SU-DHL-6 (cell line): ENCODE measurements at regions not wholly inside any gene's neighbourhood (a gene's known extent, or its start where the extent isn't known, plus 50 kb on each side); places are given as distances from the start of the nearest gene placed in this dataset.

Experiments
- H2AFZ ChIP-seq: fragments of 200-600 bp; sonication (generic); 2 replicates; pipeline ENCODE4 v1.6.1; 2014; ENCODE audit warnings: low read depth, mild to moderate bottlenecking, moderate library complexity, mixed read lengths, antibody characterized with exemption, low read length; ENCODE audit not compliant: severe bottlenecking
- H3F3A ChIP-seq: fragments of 200-600 bp; shearing (Covaris generic); 2 replicates; pipeline ENCODE4 v1.6.0; 2016; ENCODE audit warnings: antibody characterized with exemption, mild to moderate bottlenecking; ENCODE audit not compliant: insufficient read depth
- H3K27ac ChIP-seq: fragments of 200-600 bp; sonication (generic); 2 replicates; pipeline ENCODE4 v1.5.1; 2016; ENCODE audit warnings: low read depth, mild to moderate bottlenecking, low read length, moderate library complexity, mixed read lengths
- H3K27me3 ChIP-seq: fragments of 200-600 bp; sonication (generic), shearing (Covaris generic); 2 replicates; pipeline ENCODE4 v1.6.0; 2014; ENCODE audit warnings: mild to moderate bottlenecking, low read length
- H3K36me3 ChIP-seq: fragments of 200-600 bp; sonication (generic); 2 replicates; pipeline ENCODE4 v1.6.1; 2014; ENCODE audit warnings: mild to moderate bottlenecking, low read length, mixed read lengths
- H3K4me2 ChIP-seq: fragments of 300-600, 200-600 bp; shearing (Covaris generic), sonication (generic); 2 replicates; pipeline ENCODE4 v1.6.0; 2014; ENCODE audit warnings: low read length, low read depth, mild to moderate bottlenecking; ENCODE audit not compliant: poor library complexity, severe bottlenecking
- H3K4me3 ChIP-seq: fragments of 200-600 bp; sonication (generic); 2 replicates; pipeline ENCODE4 v1.5.1; 2014; ENCODE audit warnings: antibody characterized with exemption, low read length, mild to moderate bottlenecking, mixed read lengths; ENCODE audit not compliant: insufficient read depth, poor library complexity, severe bottlenecking
- H3K79me2 ChIP-seq: fragments of 200-600 bp; sonication (generic); 2 replicates; pipeline ENCODE4 v1.6.1; 2014; ENCODE audit warnings: mild to moderate bottlenecking, low read length, moderate library complexity; ENCODE audit not compliant: insufficient read depth
- H3K9ac ChIP-seq: fragments of 200-600 bp; sonication (generic); 2 replicates; pipeline ENCODE4 v1.7.0; 2014; ENCODE audit warnings: mild to moderate bottlenecking, low read length
- H3K9me2 ChIP-seq: fragments of 200-600 bp; sonication (generic); replicated peaks from 2 replicates; pipeline ENCODE4 v1.6.1; 2014; ENCODE audit warnings: low read length; ENCODE audit not compliant: insufficient read depth
- H3K9me3 ChIP-seq: fragments of 200-600 bp; sonication (generic); 2 replicates; pipeline ENCODE4 v1.6.1; 2014; ENCODE audit warnings: low read length, mixed read lengths; ENCODE audit not compliant: insufficient read depth
- H4K20me1 ChIP-seq: fragments of 200-600 bp; sonication (generic); 2 replicates; pipeline ENCODE4 v1.6.1; 2014; ENCODE audit warnings: low read depth, mild to moderate bottlenecking, antibody characterized with exemption, low read length, moderate library complexity, mixed read lengths
- EZH2phosphoT487 ChIP-seq: fragments of 200-600 bp; sonication (generic), shearing (Covaris generic); conservative IDR thresholded peaks from 2 replicates; pipeline ENCODE4 v1.6.1; 2018; ENCODE audit warnings: mild to moderate bottlenecking, antibody characterized with exemption, low read length, moderate library complexity, mixed read lengths
- TF ChIP-seq, protein P1 (sequence below): fragments of 200-600 bp; sonication (generic); IDR thresholded peaks from one replicate; pipeline ENCODE4 v1.5.1; 2017; ENCODE audit warnings: antibody characterized with exemption, mild to moderate bottlenecking, low read length, moderate library complexity; ENCODE audit not compliant: insufficient read depth, poor library complexity, severe bottlenecking

DNA sequence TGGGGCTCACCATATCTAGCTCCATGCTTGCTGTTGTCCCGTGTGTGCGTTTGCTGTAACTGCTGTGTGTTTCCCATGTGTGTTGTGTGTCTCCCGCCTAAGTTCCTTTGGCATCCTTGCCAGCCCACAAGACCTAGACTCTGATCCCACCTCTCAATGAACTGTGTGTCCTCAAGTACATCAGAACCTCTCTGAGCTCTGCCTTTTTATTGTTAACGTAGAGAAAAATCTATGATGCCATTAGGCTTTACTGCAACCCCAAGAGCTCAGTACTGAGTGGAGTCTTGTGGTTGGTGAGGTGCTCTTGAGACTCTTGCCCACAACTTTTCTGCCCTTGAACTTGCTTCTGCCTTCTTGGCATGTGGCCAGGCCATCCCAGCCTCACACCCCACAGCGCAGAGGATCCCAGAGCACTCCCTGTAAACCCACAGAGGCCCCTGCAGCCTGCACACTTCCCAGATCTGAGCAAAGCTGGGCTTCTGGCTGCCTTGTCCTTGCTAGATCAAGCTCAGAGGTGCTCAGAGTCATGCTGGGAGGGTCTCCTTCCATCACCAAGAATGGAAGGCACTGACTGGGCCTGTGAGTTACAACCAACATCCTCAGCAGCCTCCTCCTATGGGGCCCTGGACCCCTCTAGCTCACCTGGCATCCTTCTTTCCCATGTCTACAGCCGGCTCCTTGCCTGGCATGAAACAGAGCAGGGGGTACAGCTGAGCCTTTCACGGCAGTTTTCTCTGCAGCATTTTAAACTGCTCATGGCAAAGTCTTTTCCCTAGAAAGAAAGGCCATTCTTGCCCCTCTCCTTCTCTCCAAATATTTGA is 643.4 kb downstream of the ACTR3B start:
- H3K27ac ChIP-seq = no peak overlapping the region
- H3K36me3 ChIP-seq = no peaks in the 10 kb centered on the region
- H2AFZ ChIP-seq = no peak overlapping the region
- no peaks in the 10 kb centered on the region for H3F3A ChIP-seq
- H3K4me2 ChIP-seq = no peak overlapping the region
- H3K4me3 ChIP-seq = no peak overlapping the region
- H3K9ac ChIP-seq = no peak overlapping the region
- no peaks in the 10 kb centered on the region for H4K20me1 ChIP-seq
- no peaks in the 10 kb centered on the region for H3K79me2 ChIP-seq
- no peak for TF ChIP-seq EZH2phosphoT487
- H3K9me3 ChIP-seq = no peaks in the 10 kb centered on the region
- H3K9me2 ChIP-seq = no peaks in the 10 kb centered on the region
- H3K27me3 ChIP-seq = no peaks in the 10 kb centered on the region

DNA sequence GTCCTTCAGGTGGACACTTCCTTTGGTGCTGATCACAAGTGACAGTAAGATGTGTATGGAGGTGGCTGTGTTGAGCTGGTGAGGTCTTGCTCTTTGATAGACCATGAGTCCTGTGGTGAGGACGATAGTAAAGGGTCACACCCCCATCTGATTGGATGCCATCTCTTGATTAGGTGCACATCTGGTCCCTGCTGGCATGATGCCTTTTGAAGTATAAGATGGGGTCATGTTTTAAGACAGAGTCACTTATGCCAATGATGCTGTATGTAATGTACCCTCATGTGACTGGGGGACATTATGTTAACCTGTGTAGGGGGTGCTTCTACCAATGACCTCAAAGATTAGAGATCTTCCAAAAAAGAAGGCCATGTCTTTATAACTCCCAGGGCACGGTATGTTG is 644.6 kb downstream of the ACTR3B start:
- no peak for TF ChIP-seq EZH2phosphoT487
- TF ChIP-seq, protein P1, sequence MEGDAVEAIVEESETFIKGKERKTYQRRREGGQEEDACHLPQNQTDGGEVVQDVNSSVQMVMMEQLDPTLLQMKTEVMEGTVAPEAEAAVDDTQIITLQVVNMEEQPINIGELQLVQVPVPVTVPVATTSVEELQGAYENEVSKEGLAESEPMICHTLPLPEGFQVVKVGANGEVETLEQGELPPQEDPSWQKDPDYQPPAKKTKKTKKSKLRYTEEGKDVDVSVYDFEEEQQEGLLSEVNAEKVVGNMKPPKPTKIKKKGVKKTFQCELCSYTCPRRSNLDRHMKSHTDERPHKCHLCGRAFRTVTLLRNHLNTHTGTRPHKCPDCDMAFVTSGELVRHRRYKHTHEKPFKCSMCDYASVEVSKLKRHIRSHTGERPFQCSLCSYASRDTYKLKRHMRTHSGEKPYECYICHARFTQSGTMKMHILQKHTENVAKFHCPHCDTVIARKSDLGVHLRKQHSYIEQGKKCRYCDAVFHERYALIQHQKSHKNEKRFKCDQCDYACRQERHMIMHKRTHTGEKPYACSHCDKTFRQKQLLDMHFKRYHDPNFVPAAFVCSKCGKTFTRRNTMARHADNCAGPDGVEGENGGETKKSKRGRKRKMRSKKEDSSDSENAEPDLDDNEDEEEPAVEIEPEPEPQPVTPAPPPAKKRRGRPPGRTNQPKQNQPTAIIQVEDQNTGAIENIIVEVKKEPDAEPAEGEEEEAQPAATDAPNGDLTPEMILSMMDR = no peak
- Histone ChIP-seq H3K4me2 (no peak overlapping the region), H3K36me3 (no peaks in the 10 kb centered on the region), H3K9ac (no peak overlapping the region), H3K9me2 (no peaks in the 10 kb centered on the region), H3K9me3 (no peaks in the 10 kb centered on the region), H3K27me3 (no peaks in the 10 kb centered on the region), H3K79me2 (no peaks in the 10 kb centered on the region), H3F3A (no peaks in the 10 kb centered on the region), H4K20me1 (no peaks in the 10 kb centered on the region), H3K27ac (no peak overlapping the region), H3K4me3 (no peak overlapping the region), H2AFZ (no peak overlapping the region)

DNA sequence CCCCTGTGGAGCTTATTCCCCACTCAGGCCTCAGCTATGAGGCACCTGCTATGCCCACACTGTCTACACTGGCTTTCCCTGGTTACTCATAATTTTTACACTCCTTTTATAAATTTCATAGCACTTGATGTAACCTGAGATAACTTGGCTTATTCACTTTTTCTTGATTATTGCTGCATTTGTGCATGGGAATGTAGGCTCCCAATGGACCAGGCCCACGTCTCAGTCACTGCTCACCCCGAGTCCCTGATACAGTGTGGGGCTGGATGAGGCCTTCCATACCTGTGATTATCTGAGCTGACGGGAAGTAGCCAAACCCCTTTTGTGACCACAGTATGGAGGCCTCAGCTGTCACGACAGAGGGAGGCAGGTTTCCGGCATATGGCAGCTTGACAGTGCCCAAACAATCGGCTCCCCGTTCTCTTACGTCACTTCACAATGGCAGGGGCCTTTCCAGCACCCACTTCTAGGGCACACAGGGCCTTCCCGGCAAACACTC is 645.3 kb downstream of the ACTR3B start:
- H3K4me3 ChIP-seq = no peak overlapping the region
- no peak overlapping the region for H3K27ac ChIP-seq
- TF ChIP-seq EZH2phosphoT487 = no peak
- TF ChIP-seq, protein P1 = no peak
- H3K9ac ChIP-seq = no peak overlapping the region
- no peaks in the 10 kb centered on the region for H4K20me1 ChIP-seq
- H3K9me2 ChIP-seq = no peaks in the 10 kb centered on the region
- no peaks in the 10 kb centered on the region for H3K79me2 ChIP-seq
- H3K4me2 ChIP-seq = no peak overlapping the region
- no peaks in the 10 kb centered on the region for H3F3A ChIP-seq
- H2AFZ ChIP-seq = no peak overlapping the region
- no peaks in the 10 kb centered on the region for H3K27me3 ChIP-seq
- H3K9me3 ChIP-seq = no peaks in the 10 kb centered on the region
- H3K36me3 ChIP-seq = no peaks in the 10 kb centered on the region
